GM23338 (cell line): ENCODE measurements at regions not wholly inside any gene's neighbourhood (a gene's known extent, or its start where the extent isn't known, plus 50 kb on each side); places are given as distances from the start of the nearest gene placed in this dataset.
A peak's percentile ranks its signal among the peaks of the same experiment; 100 is the strongest.

ENCODE experiments used
- ATAC-seq: fragments of 200-7000 bp; cut with Tn5 transposase; 3 replicates; pipeline ENCODE4 v1.9.1; 2020
- DNase-seq: peaks from one replicate; pipeline ENCODE4 v3.0.0-alpha.2; 2015; ENCODE audit warnings: low spot score
- H2AFZ ChIP-seq: fragments of 200-600 bp; sonication (generic); 2 replicates; pipeline ENCODE4 v1.8.0; 2016; ENCODE audit warnings: antibody characterized with exemption, mild to moderate bottlenecking, moderate library complexity
- H3F3A ChIP-seq: fragments of 200-600 bp; sonication (generic); replicated peaks from 2 replicates; pipeline ENCODE4 v1.8.0; 2017; ENCODE audit warnings: antibody characterized with exemption, mixed run types, low read depth
- H3K27ac ChIP-seq: fragments of 200-600 bp; sonication (generic); 2 replicates; pipeline ENCODE4 v1.6.1; 2016; ENCODE audit warnings: low read depth
- H3K27me3 ChIP-seq: fragments of 200-600 bp; sonication (generic); 2 replicates; pipeline ENCODE4 v1.8.0; 2016; ENCODE audit warnings: mild to moderate bottlenecking, mixed run types, moderate library complexity; ENCODE audit not compliant: insufficient read depth
- H3K36me3 ChIP-seq: fragments of 200-600 bp; sonication (generic); 2 replicates; pipeline ENCODE4 v1.8.0; 2016; ENCODE audit warnings: mild to moderate bottlenecking; ENCODE audit not compliant: insufficient read depth
- H3K4me1 ChIP-seq: fragments of 200-600 bp; sonication (generic); 2 replicates; pipeline ENCODE4 v1.8.0; 2016; ENCODE audit warnings: mild to moderate bottlenecking, moderate library complexity; ENCODE audit not compliant: insufficient read depth
- H3K4me2 ChIP-seq: fragments of 200-600 bp; sonication (generic); 2 replicates; pipeline ENCODE4 v1.7.1; 2017; ENCODE audit warnings: mixed run types
- H3K4me3 ChIP-seq: fragments of 200-600 bp; sonication (generic); 2 replicates; pipeline ENCODE4 v1.6.1; 2016; ENCODE audit warnings: mixed run types
- H3K79me2 ChIP-seq: fragments of 200-600 bp; sonication (generic); replicated peaks from 2 replicates; pipeline ENCODE4 v1.8.0; 2017; ENCODE audit warnings: mild to moderate bottlenecking; ENCODE audit not compliant: insufficient read depth
- H3K9me2 ChIP-seq: fragments of 200-600 bp; sonication (generic); 2 replicates; pipeline ENCODE4 v1.8.0; 2017; ENCODE audit not compliant: insufficient read depth
- H4K20me1 ChIP-seq: fragments of 200-600 bp; sonication (generic); replicated peaks from 2 replicates; pipeline ENCODE4 v1.8.0; 2017; ENCODE audit warnings: mild to moderate bottlenecking; ENCODE audit not compliant: insufficient read depth
- H3K27ac Mint-ChIP-seq: 2 replicates; pipeline ENCODE4 v1.8.0; 2020; ENCODE audit warnings: inconsistent platforms, mild to moderate bottlenecking, moderate library complexity, mixed read lengths
- H3K27me3 Mint-ChIP-seq: 3 replicates; pipeline ENCODE4 v1.8.0; 2022; ENCODE audit warnings: low read depth, mild to moderate bottlenecking, moderate library complexity, mixed read lengths, inconsistent platforms; ENCODE audit not compliant: insufficient read depth, poor library complexity
- H3K36me3 Mint-ChIP-seq: 3 replicates; pipeline ENCODE4 v1.8.0; 2021; ENCODE audit warnings: low read depth, mild to moderate bottlenecking, inconsistent platforms, moderate library complexity, mixed read lengths
- H3K4me1 Mint-ChIP-seq: 3 replicates; pipeline ENCODE4 v1.8.0; 2020; ENCODE audit warnings: mild to moderate bottlenecking, inconsistent platforms, mixed read lengths
- H3K4me3 Mint-ChIP-seq: 3 replicates; pipeline ENCODE4 v1.8.0; 2021; ENCODE audit warnings: moderate library complexity, mild to moderate bottlenecking, inconsistent platforms, mixed read lengths
- H3K9me3 Mint-ChIP-seq: 3 replicates; pipeline ENCODE4 v1.8.0; 2020; ENCODE audit warnings: moderate library complexity, mild to moderate bottlenecking, inconsistent platforms, mixed read lengths
- CREB1 ChIP-seq: fragments of 250-450 bp; sonication (Bioruptor Pico); IDR thresholded peaks from 2 replicates; pipeline ENCODE4 v1.5.0; 2020; ENCODE audit warnings: low read depth, mild to moderate bottlenecking, moderate library complexity
- CTCF ChIP-seq, 2 experiments: fragments of 200-600 bp in 1 of 2; sonication (generic) in 1 of 2; conservative IDR thresholded peaks; 2 replicates each; pipeline versions ENCODE4 v1.5.1 to v1.6.1; 2016 to 2017; ENCODE audit warnings: antibody characterized with exemption in 2 of 2, low read depth in 2 of 2, mild to moderate bottlenecking in 2 of 2, moderate library complexity in 1 of 2
- EZH2 ChIP-seq: fragments of 200-600 bp; sonication (generic); IDR thresholded peaks from one replicate; pipeline ENCODE4 v1.8.0; 2017; ENCODE audit warnings: antibody characterized with exemption, mild to moderate bottlenecking, low read depth; ENCODE audit not compliant: unreplicated experiment
- EZH2phosphoT487 ChIP-seq: fragments of 200-600 bp; sonication (generic); IDR thresholded peaks from one replicate; pipeline ENCODE4 v1.8.1; 2018; ENCODE audit warnings: antibody characterized with exemption; ENCODE audit not compliant: unreplicated experiment
- JUNB ChIP-seq: IDR thresholded peaks from one replicate; pipeline ENCODE4 v1.6.1; 2016; ENCODE audit warnings: antibody characterized with exemption; ENCODE audit not compliant: unreplicated experiment
- NANOG ChIP-seq: IDR thresholded peaks from 2 replicates; pipeline ENCODE4 v1.6.1; 2016; ENCODE audit warnings: antibody characterized with exemption, borderline replicate concordance
- POLR2AphosphoS5 ChIP-seq: IDR thresholded peaks from 2 replicates; pipeline ENCODE4 v1.6.1; 2016; ENCODE audit warnings: antibody characterized with exemption, low read depth
- REST ChIP-seq: IDR thresholded peaks from one replicate; pipeline ENCODE4 v1.6.1; 2018; ENCODE audit warnings: antibody characterized with exemption; ENCODE audit not compliant: unreplicated experiment
- STAT1 ChIP-seq: IDR thresholded peaks from one replicate; pipeline ENCODE4 v1.6.1; 2016; ENCODE audit warnings: antibody characterized with exemption; ENCODE audit not compliant: unreplicated experiment
- ZNF114 ChIP-seq: fragments of 250-450 bp; sonication (Bioruptor Pico); IDR thresholded peaks from 2 replicates; pipeline ENCODE4 v1.5.0; 2020; ENCODE audit warnings: mild to moderate bottlenecking, moderate library complexity
- ZNF331 ChIP-seq: fragments of 250-450 bp; sonication (Bioruptor Pico); IDR thresholded peaks from 2 replicates; pipeline ENCODE4 v1.5.0; 2020; ENCODE audit warnings: low read depth, mild to moderate bottlenecking, moderate library complexity
- TF ChIP-seq, protein P1 (sequence below): IDR thresholded peaks from 2 replicates; pipeline ENCODE4 v1.6.1; 2016; ENCODE audit warnings: antibody characterized with exemption
- TF ChIP-seq, protein P2 (sequence below): fragments of 250-450 bp; sonication (Bioruptor Pico); IDR thresholded peaks from 2 replicates; pipeline ENCODE4 v1.5.0; 2020; ENCODE audit warnings: mild to moderate bottlenecking, moderate library complexity

GRCh38 chr21:26773058-26773457 is 72.2 kb downstream of the ADAMTS1 start:
- Mint-ChIP-seq H3K36me3 (no peaks in the 10 kb centered on the region), H3K9me3 (no peaks in the 10 kb centered on the region), H3K4me3 (no peak overlapping the region), H3K4me1 (peaks cover 3% of the 10 kb centered on the region; the same call in 2 of the 3 replicates), H3K27ac (peak overlapping the region; percentile 30; the same call in 1 of the 2 replicates), H3K27me3 (no peaks in the 10 kb centered on the region)
- H2AFZ ChIP-seq: no peak overlapping the region
- H3K9me2 ChIP-seq: no peaks in the 10 kb centered on the region
- H3K4me1 ChIP-seq: no peaks in the 10 kb centered on the region; the same call in 1 of the 2 replicates
- no peak for ATAC-seq
- DNase-seq: no peak
- H3K79me2 ChIP-seq: no peaks in the 10 kb centered on the region
- no peaks in the 10 kb centered on the region for H3K36me3 ChIP-seq
- H3K4me3 ChIP-seq: no peak overlapping the region
- H3K4me2 ChIP-seq: no peak overlapping the region
- no peaks in the 10 kb centered on the region for H3F3A ChIP-seq
- no peaks in the 10 kb centered on the region for H3K27me3 ChIP-seq
- no peak overlapping the region for H3K27ac ChIP-seq
- no peaks in the 10 kb centered on the region for H4K20me1 ChIP-seq
- TF ChIP-seq STAT1 (no peak), CTCF (conservative IDR thresholded peaks at IDR 0.05; ENCODE audit: low read depth in 2 of 2) (no peak), ZNF331 (CRISPR knock-in tag) (no peak), EZH2 (no peak), ZNF114 (CRISPR knock-in tag) (no peak), EZH2phosphoT487 (no peak), REST (no peak), POLR2AphosphoS5 (no peak), CREB1 (CRISPR knock-in tag) (no peak), NANOG (no peak), JUNB (no peak)
- TF ChIP-seq, protein P1, sequence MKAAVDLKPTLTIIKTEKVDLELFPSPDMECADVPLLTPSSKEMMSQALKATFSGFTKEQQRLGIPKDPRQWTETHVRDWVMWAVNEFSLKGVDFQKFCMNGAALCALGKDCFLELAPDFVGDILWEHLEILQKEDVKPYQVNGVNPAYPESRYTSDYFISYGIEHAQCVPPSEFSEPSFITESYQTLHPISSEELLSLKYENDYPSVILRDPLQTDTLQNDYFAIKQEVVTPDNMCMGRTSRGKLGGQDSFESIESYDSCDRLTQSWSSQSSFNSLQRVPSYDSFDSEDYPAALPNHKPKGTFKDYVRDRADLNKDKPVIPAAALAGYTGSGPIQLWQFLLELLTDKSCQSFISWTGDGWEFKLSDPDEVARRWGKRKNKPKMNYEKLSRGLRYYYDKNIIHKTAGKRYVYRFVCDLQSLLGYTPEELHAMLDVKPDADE: no peak
- TF ChIP-seq, protein P2, sequence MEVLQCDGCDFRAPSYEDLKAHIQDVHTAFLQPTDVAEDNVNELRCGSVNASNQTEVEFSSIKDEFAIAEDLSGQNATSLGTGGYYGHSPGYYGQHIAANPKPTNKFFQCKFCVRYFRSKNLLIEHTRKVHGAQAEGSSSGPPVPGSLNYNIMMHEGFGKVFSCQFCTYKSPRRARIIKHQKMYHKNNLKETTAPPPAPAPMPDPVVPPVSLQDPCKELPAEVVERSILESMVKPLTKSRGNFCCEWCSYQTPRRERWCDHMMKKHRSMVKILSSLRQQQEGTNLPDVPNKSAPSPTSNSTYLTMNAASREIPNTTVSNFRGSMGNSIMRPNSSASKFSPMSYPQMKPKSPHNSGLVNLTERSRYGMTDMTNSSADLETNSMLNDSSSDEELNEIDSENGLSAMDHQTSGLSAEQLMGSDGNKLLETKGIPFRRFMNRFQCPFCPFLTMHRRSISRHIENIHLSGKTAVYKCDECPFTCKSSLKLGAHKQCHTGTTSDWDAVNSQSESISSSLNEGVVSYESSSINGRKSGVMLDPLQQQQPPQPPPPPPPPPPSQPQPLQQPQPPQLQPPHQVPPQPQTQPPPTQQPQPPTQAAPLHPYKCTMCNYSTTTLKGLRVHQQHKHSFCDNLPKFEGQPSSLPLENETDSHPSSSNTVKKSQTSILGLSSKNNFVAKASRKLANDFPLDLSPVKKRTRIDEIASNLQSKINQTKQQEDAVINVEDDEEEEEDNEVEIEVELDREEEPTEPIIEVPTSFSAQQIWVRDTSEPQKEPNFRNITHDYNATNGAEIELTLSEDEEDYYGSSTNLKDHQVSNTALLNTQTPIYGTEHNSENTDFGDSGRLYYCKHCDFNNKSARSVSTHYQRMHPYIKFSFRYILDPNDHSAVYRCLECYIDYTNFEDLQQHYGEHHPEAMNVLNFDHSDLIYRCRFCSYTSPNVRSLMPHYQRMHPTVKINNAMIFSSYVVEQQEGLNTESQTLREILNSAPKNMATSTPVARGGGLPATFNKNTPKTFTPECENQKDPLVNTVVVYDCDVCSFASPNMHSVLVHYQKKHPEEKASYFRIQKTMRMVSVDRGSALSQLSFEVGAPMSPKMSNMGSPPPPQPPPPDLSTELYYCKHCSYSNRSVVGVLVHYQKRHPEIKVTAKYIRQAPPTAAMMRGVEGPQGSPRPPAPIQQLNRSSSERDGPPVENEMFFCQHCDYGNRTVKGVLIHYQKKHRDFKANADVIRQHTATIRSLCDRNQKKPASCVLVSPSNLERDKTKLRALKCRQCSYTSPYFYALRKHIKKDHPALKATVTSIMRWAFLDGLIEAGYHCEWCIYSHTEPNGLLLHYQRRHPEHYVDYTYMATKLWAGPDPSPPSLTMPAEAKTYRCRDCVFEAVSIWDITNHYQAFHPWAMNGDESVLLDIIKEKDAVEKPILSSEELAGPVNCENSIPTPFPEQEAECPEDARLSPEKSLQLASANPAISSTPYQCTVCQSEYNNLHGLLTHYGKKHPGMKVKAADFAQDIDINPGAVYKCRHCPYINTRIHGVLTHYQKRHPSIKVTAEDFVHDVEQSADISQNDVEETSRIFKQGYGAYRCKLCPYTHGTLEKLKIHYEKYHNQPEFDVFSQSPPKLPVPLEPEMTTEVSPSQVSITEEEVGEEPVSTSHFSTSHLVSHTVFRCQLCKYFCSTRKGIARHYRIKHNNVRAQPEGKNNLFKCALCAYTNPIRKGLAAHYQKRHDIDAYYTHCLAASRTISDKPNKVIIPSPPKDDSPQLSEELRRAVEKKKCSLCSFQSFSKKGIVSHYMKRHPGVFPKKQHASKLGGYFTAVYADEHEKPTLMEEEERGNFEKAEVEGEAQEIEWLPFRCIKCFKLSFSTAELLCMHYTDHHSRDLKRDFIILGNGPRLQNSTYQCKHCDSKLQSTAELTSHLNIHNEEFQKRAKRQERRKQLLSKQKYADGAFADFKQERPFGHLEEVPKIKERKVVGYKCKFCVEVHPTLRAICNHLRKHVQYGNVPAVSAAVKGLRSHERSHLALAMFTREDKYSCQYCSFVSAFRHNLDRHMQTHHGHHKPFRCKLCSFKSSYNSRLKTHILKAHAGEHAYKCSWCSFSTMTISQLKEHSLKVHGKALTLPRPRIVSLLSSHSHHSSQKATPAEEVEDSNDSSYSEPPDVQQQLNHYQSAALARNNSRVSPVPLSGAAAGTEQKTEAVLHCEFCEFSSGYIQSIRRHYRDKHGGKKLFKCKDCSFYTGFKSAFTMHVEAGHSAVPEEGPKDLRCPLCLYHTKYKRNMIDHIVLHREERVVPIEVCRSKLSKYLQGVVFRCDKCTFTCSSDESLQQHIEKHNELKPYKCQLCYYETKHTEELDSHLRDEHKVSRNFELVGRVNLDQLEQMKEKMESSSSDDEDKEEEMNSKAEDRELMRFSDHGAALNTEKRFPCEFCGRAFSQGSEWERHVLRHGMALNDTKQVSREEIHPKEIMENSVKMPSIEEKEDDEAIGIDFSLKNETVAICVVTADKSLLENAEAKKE (CRISPR knock-in tag): no peak
